Superior temporal gyrus (tissue), 1 donor: ENCODE measurements at regions not wholly inside any gene's neighbourhood (a gene's known extent, or its start where the extent isn't known, plus 50 kb on each side); places are given as distances from the start of the nearest gene placed in this dataset.
"Not testable (repeated sequence)": the region's sequence is repeated elsewhere in the genome, so short reads cannot be mapped to it uniquely, and the experiment has no call there.

Source experiments
- DNase-seq: peaks from one replicate; pipeline ENCODE4 v3.0.0-alpha.2; 2016; ENCODE audit errors: extremely low spot score

DNA sequence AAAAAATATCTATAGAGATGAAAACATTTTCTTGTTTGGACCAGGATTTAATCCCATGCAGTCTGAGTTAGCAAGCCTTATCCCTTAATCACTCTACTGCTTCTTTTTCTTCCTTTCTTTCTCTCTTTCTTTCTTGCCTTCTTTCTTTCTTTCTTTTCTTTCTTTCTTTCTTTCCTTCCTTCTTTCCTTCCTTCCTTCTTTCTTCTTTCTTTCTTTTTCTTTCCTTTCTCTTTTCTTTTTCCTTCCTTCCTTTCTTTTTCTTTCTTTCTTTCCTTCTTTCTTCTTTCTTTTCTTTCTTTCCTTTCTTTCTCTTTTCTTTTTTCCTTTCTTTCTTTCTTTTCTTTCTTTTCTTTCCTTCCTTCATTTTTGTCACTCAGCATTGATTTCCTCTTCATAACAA lies 434.6 kb downstream of the FAT4 start:
- no peak for DNase-seq

DNA sequence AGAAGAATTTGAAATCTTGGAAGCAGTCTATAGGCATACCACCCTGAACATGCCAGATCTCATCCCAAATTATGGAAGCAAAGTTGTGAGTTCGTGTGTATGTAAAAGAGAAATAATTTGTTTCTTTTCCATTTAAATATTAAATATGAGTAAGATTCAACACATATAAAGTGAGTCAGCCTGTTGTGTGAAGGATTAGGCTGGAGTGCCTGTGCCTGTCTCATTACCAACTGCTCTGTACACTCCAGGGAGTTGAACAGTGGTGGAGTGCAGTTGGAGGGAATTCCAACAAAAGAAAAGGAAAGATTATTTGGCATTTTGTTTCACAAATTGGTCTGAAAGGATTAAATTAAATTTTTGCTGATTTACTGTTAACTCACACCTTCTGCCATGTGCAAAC lies 435.6 kb downstream of the FAT4 start:
- DNase-seq: no peak

DNA sequence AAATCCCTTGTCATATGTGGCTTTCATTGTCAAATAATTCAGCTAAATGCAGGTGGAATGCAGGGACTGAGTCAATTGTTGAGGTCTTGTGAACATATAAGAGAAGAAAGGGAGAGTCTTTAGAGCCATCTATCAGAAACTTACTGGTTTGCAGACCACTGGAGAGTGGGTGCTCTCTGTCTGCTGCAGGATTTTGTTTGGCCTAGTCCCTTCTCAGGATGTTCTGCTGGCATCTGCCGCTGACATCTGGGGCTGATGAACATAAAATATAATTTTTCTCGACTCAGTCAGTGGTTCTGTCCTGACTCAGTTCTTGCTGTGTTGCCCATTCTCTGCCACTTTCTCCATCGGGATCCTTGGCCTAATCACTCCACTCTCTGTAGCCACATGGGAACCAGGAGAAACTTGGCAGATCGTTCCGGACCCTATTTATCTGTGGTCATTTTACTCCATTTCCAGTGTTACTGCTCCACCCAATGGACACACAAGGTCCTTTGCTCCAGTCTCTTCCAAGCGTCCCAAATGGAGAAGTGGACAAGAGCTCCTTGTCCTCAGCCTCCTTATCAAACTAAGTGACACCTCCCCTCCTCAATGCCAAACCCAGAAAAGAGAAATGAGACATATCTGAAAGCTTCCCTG lies 436.2 kb downstream of the FAT4 start:
- peak; percentile 65 for DNase-seq

DNA sequence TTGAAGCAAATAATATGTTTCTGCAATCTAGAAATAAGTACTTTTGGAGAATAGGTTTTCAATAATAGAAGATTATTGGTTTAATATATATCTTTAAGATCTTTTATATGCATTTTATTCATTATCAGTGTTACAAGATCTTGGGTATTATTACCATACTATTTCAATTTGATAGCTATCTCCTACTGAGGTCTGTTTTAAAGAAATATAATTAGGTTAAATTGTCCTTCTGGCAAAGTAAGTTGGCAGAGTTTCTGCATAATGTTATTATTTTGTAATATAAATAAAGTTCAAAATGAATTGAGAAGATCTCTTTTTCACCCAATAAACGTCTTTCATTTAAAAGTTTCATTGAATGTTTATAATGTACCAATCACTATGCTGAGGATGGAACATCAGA lies 443.7 kb downstream of the FAT4 start:
- DNase-seq: no peak

GRCh38 chr4:125760201-125760819 lies 445.6 kb downstream of the FAT4 start:
- no peak for DNase-seq

DNA sequence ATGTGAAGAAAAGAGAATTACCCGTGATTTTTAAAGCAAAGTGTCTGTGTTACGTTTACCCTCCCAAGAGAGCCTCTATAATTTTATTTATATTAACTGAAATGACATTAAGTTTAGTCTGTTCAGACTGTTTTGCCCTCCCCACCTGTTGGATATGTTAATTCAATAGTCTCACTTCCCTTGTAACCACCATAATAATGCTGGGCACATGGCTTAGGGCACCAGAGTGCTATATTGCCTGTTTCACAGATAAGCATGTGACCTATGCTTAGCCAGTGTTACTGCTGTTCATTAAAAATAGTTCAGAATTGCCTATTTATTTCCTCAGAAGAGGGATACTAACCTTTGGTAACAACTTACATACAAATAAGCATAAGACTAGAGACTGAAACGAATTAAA lies 446.2 kb downstream of the FAT4 start:
- DNase-seq: no peak

- no peak for DNase-seq
Observed at GRCh38 chr4:125762537-125762936, 447.8 kb downstream of the FAT4 start.

- no peak for DNase-seq
Observed at GRCh38 chr4:125765941-125766340, 451.2 kb downstream of the FAT4 start.

DNA sequence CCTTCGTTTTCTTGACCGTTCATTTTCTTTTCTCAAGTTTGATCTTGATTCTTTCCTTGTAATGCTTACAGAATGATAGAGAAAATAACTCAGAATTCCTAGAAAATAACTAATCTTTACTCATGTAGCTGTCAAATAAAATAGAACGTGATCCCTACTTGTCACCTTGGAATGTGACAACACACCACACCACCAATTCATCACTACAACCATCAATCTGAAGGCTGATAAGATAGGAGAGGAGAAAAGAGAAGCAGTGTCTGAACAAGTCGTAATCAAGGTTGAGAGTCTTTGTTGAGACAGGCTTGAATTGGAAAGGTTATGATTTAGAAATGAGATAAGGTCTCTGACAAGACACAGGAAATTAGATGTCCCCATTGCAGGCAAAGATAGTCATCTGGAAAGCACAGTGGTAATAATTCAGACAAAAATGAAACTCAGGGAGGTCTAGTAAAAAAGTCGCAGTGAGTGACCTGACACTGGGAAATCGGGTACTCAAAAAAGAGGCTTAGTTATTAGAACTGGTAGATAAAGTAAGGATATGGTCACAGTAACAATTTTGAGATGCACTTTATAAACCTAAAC lies 456.2 kb downstream of the FAT4 start:
- no peak for DNase-seq

GRCh38 chr4:125772680-125773079 lies 457.9 kb downstream of the FAT4 start:
- DNase-seq: no peak

- DNase-seq: no peak
Observed at GRCh38 chr4:125773502-125773901, 458.7 kb downstream of the FAT4 start.

- DNase-seq: no peak
Observed at GRCh38 chr4:125773931-125774330, 459.2 kb downstream of the FAT4 start.

DNA sequence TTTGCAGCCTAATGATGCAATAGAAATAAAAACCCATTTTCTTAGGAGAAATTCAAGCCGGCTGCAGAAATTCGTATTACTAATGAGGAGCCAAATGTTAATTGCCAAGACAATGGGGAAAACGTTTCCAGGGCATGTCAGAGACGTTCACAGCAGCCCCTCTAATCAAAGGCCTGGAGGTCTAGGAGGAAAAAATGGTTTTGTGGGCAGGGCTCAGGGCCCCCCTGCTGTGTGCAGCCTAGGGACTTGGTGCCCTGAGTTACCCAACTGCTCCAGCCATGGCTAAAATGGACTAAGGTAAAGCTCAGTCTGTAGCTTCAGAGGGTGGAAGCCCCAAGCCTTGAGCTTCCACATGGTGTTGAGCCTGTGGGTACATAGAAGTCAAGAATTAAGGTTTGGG lies 461.4 kb downstream of the FAT4 start:
- DNase-seq: no peak

DNA sequence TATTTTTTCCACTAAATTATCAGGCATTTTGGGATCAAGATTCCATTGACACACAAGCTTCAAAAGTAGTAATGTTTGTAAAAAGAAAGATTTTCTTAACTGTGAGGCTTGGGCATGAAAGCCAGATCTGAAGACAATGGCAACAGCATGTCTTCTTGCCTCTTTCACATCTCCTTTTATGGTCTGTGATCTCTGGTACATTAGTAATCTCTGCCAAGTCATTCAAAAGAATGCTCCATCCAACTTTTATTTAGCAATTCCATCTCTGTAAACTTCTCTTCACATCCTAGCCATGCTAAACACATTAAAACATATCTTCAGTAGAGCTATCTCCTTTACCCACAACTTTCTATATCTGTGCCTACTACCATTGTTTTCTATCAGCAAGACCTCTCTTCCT lies 465.4 kb downstream of the FAT4 start:
- no peak for DNase-seq

- DNase-seq: no peak
Observed at GRCh38 chr4:125780747-125781146, 466.0 kb downstream of the FAT4 start.

DNA sequence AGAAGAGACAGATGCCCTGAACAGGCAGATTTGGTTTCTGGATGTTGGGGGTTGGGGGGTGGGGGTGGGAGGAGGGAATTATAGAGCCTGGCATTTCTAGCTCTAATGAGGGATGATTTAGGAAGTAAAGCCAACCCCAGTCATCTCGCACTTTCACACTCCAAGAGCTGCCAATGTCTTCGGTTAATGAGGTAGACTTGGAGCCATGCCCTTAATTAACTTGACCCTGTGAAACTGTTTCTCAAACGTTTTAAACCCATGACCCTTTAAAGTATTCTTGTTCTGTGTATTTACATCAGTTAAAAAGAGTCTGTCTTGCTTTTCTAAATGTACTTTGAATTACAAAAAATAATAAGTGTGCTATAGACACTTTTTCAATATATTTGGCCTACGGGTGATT lies 466.9 kb downstream of the FAT4 start:
- DNase-seq: no peak

GRCh38 chr4:125784741-125785140 lies 470.0 kb downstream of the FAT4 start:
- no peak for DNase-seq

DNA sequence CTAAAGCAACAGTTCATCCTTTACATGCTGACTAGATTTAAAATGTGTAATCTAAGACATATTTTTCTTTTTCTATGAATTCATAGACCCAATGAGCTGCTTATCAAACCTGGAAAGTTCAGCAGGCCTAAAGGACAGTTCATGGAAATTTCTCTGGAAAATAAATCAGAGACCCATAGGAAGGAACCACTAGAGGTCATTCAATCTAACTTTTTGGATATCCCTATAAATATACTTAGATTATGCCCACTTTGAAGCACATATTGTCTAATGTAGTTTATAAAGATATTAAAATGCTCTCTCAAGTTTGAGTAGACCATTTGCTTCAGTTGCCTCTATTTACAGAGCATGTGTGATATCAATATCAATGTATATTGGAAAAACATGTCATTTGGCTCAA lies 473.0 kb downstream of the FAT4 start:
- no peak for DNase-seq

DNA sequence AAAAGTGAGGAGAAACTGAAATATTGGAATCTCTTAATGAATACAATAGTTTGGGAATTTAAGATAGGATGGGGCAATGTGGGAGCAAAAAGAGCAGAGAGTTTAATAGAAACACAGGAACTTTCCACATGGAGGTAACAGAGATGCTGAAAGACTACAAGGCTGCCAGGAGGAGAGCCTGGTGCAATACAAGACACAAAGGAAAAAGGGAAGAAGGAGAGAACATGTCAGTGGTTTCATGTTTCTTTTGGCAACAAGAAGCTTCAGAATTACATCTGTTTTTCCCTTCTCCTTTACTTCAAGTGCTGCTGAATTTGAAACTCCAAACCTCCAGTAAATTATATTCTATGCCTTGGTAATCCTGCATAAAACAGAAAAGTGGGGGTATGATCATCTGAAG lies 474.3 kb downstream of the FAT4 start:
- DNase-seq: no peak

DNA sequence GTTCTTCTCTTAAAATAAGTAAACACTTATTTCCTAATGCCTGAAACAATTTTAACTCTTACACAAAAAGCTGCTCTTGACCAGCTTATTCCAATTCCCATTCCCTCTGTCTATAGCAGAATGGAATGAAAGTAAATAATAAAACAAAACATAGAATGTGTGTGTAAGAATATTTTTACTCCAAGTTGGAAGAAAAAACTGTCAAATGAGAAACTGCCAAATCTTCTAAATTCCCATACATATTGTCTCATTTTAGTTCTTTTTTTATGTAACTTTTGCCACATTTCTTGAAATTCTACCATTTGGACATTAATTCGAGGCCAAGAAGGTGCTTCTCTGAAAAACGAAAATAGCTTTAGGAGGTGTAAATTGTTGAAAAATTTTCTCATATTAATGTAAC lies 477.1 kb downstream of the FAT4 start:
- no peak for DNase-seq

GRCh38 chr4:125794989-125795388 lies 480.2 kb downstream of the FAT4 start:
- DNase-seq: no peak

- no peak for DNase-seq
Observed at GRCh38 chr4:125796138-125796537, 481.4 kb downstream of the FAT4 start.

DNA sequence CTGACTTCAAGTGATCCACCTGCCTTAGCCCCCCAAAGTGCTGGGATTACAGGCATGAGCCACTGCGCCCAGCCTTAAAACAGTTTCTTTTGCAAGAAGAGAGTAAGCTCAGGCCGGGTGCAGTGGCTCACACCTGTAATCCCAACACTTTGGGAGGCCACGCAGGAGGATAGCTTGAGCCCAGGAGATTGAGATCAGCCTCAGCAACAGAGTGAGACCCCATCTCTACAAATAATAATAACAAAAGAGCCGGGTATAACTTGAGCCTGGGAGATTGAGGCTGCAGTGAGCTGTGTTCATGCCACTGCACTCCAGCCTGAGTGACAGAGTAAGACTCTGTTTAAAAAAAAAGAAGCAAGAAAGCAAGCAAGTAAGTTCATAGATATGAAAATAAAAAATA lies 482.9 kb downstream of the FAT4 start:
- not testable (repeated sequence) for DNase-seq

DNA sequence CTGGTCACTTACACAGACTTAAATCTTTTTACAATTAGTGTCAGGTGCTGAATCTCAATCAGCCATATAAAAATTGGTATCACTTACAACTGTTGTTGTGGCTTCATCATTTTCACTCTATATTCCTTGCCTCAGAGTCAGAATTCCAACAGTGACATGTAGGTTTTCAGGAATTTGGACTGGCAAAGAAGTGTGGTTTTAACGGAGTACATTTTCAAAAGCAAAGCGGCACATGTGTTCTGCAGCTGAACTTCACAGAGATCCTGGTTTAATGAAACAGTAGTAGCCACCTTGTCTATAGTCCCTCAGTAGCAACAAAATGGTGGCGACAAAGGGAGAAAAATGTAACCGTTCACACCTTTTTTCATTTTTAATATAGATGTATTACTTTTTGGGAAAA lies 486.6 kb downstream of the FAT4 start:
- no peak for DNase-seq
